Caco-2 (cell line): ENCODE measurements at regions not wholly inside any gene's neighbourhood (a gene's known extent, or its start where the extent isn't known, plus 50 kb on each side); places are given as distances from the start of the nearest gene placed in this dataset.

Experiments
- BruUV-seq: library from RNA; stranded (reverse); fragments of 400-500 nt; replicated peaks from 2 replicates; lab custom pipeline; 2021; lab: Mats Ljungman, UMichigan
- CTCF ChIA-PET: fragments of 300-600 bp; sonication (Branson Sonifier 250); formaldehyde crosslinking; loops from one replicate; lab custom pipeline; 2022; ENCODE audit warnings: antibody characterized with exemption; lab: Charles Lee
- POLR2A ChIA-PET: fragments of 300-600 bp; sonication (Branson Sonifier 250); formaldehyde crosslinking; loops from one replicate; lab custom pipeline; 2022; ENCODE audit warnings: antibody characterized with exemption; lab: Charles Lee
- DNase-seq, 2 experiments: peaks; one replicate each; pipeline versions ENCODE4 v3.0.0 to v3.0.0-alpha.2; 2020 to 2022
- H3K27me3 ChIP-seq: replicated peaks from 2 replicates; pipeline ENCODE4 v1.6.0; 2011; ENCODE audit warnings: low read length; ENCODE audit not compliant: control insufficient read depth, insufficient read depth
- H3K36me3 ChIP-seq: 2 replicates; pipeline ENCODE4 v1.5.1; 2011; ENCODE audit warnings: low read length; ENCODE audit not compliant: control insufficient read depth, insufficient read depth
- H3K4me1 ChIP-seq: fragments of 250-450 bp; sonication (Bioruptor Pico); 2 replicates; pipeline ENCODE4 v1.5.1; 2020; ENCODE audit warnings: mild to moderate bottlenecking
- H3K4me3 ChIP-seq: 2 replicates; pipeline ENCODE4 v1.5.1; 2011; ENCODE audit warnings: low read depth, mild to moderate bottlenecking, control low read depth, low read length
- H3K9me3 ChIP-seq: fragments of 250-450 bp; sonication (Bioruptor Pico); 2 replicates; pipeline ENCODE4 v1.5.1; 2020; ENCODE audit warnings: mild to moderate bottlenecking, moderate library complexity
- H3K27ac Mint-ChIP-seq: one replicate; pipeline ENCODE4 v1.8.0; 2022; ENCODE audit warnings: mixed read lengths; ENCODE audit not compliant: unreplicated experiment
- H3K27me3 Mint-ChIP-seq: one replicate; pipeline ENCODE4 v1.8.0; 2022; ENCODE audit warnings: mixed read lengths; ENCODE audit not compliant: insufficient read depth, unreplicated experiment
- H3K36me3 Mint-ChIP-seq: one replicate; pipeline ENCODE4 v1.8.0; 2022; ENCODE audit warnings: mild to moderate bottlenecking, mixed read lengths; ENCODE audit not compliant: insufficient read depth, unreplicated experiment
- H3K4me1 Mint-ChIP-seq: one replicate; pipeline ENCODE4 v1.8.0; 2022; ENCODE audit warnings: low read depth, mixed read lengths; ENCODE audit not compliant: unreplicated experiment
- H3K4me3 Mint-ChIP-seq: one replicate; pipeline ENCODE4 v1.8.0; 2022; ENCODE audit warnings: mild to moderate bottlenecking, moderate library complexity, mixed read lengths; ENCODE audit not compliant: unreplicated experiment
- H3K9me3 Mint-ChIP-seq: one replicate; pipeline ENCODE4 v1.8.0; 2022; ENCODE audit warnings: mixed read lengths; ENCODE audit not compliant: unreplicated experiment
- intact Hi-C: fragments of 100-400 bp; cut with micrococcal nuclease; formaldehyde crosslinking; loops from one replicate; pipeline ENCODE4 v1.10.0; 2022; ENCODE audit not compliant: unreplicated experiment
- TF ChIP-seq, protein P1 (sequence below), 2 experiments: fragments of 200-600 bp in 1 of 2; IDR thresholded peaks; 1 replicate in 1 of 2; 2 replicates in 1 of 2; pipeline versions ENCODE4 v1.5.1 to v1.8.0; 2011 to 2022; ENCODE audit warnings: antibody characterized with exemption in 1 of 2, control low read depth in 1 of 2, inconsistent platforms in 1 of 2, low read depth in 1 of 2, low read length in 1 of 2, mild to moderate bottlenecking in 1 of 2, moderate library complexity in 1 of 2; ENCODE audit not compliant: insufficient read depth in 1 of 2, severe bottlenecking in 1 of 2, unreplicated experiment in 1 of 2

DNA sequence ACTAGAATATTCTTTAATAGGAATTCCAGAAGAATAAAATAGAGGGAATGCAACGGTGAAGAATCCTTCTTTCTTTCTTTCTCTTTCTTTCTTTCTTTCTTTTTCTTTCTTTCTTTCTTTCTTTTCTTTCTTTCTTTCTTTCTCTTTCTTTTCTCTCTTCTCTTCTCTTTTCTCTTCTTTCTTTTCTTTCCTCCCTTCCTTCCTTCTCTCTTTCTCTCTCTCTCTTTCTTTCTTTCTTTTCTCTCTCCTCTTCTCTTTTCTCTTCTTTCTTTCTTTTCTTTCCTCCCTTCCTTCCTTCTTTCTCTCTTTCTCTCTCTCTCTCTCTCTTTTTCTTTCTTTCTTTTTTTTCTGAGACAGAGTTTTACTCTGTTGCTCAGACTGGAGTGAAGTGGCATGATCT lies 160.8 kb upstream of the PRICKLE1 start:
- peaks cover 1% of the 10 kb centered on the region for H3K4me1 Mint-ChIP-seq
- DNase-seq: no peak
- no peaks in the 10 kb centered on the region for H3K36me3 Mint-ChIP-seq
- POLR2A ChIA-PET: no interaction called here
- no peaks in the 10 kb centered on the region for H3K36me3 ChIP-seq
- TF ChIP-seq, protein P1, sequence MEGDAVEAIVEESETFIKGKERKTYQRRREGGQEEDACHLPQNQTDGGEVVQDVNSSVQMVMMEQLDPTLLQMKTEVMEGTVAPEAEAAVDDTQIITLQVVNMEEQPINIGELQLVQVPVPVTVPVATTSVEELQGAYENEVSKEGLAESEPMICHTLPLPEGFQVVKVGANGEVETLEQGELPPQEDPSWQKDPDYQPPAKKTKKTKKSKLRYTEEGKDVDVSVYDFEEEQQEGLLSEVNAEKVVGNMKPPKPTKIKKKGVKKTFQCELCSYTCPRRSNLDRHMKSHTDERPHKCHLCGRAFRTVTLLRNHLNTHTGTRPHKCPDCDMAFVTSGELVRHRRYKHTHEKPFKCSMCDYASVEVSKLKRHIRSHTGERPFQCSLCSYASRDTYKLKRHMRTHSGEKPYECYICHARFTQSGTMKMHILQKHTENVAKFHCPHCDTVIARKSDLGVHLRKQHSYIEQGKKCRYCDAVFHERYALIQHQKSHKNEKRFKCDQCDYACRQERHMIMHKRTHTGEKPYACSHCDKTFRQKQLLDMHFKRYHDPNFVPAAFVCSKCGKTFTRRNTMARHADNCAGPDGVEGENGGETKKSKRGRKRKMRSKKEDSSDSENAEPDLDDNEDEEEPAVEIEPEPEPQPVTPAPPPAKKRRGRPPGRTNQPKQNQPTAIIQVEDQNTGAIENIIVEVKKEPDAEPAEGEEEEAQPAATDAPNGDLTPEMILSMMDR (IDR thresholded peaks at IDR 0.05; ENCODE audit: insufficient read depth in 1 of 2, low read depth in 1 of 2, low read length in 1 of 2, severe bottlenecking in 1 of 2, unreplicated experiment in 1 of 2): no peak
- no peak overlapping the region for H3K4me3 Mint-ChIP-seq
- intact Hi-C loops: loop anchor here (10.0 kb wide), 1 partner anchor 156 kb away; no protein-coding TSS in a partner anchor
- no peak overlapping the region for H3K4me3 ChIP-seq
- H3K9me3 Mint-ChIP-seq: peaks cover 56% of the 10 kb centered on the region
- peaks cover 16% of the 10 kb centered on the region for H3K9me3 ChIP-seq
- H3K4me1 ChIP-seq: 0 out of 2 replicates have a peak, but pooled peaks cover 3% of the 10 kb centered on the region
- H3K27ac Mint-ChIP-seq: no peak overlapping the region
- BruUV-seq: no TSS peak
- CTCF ChIA-PET: no interaction called here
- no peaks in the 10 kb centered on the region for H3K27me3 ChIP-seq
- no peaks in the 10 kb centered on the region for H3K27me3 Mint-ChIP-seq

DNA sequence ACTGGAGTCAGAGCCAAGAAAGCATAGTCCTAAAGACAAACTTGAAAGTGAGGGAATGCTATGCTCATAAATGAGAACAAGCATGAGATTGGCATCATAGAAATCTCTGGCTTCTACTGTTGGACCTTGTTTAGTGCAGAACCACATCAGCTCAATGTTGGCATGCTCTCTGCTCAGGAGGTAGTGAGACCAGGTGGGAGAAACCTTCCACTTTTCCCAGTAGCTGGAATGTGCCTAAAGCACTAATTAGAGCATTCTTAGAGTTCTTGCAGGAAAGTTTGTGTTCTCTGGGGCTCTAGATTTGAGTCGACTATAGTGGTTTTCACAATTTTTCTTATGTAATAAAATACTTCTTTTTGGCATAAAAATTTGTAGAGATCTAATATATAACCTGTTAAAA lies 159.7 kb upstream of the PRICKLE1 start:
- H3K4me1 Mint-ChIP-seq: peaks cover 9% of the 10 kb centered on the region
- no peak overlapping the region for H3K27ac Mint-ChIP-seq
- no peak for DNase-seq
- Histone ChIP-seq H3K4me3 (no peak overlapping the region), H3K36me3 (no peaks in the 10 kb centered on the region), H3K4me1 (peaks cover 14% of the 10 kb centered on the region), H3K9me3 (peaks cover 16% of the 10 kb centered on the region), H3K27me3 (no peaks in the 10 kb centered on the region)
- ChIA-PET POLR2A (no interaction called here), CTCF (no interaction called here)
- TF ChIP-seq, protein P1 (IDR thresholded peaks at IDR 0.05; ENCODE audit: insufficient read depth in 1 of 2, low read depth in 1 of 2, low read length in 1 of 2, severe bottlenecking in 1 of 2, unreplicated experiment in 1 of 2): no peak
- no peaks in the 10 kb centered on the region for H3K36me3 Mint-ChIP-seq
- no peak overlapping the region for H3K4me3 Mint-ChIP-seq
- no peaks in the 10 kb centered on the region for H3K27me3 Mint-ChIP-seq
- peaks cover 65% of the 10 kb centered on the region for H3K9me3 Mint-ChIP-seq
- intact Hi-C loops: no loop called here
- no TSS peak for BruUV-seq

DNA sequence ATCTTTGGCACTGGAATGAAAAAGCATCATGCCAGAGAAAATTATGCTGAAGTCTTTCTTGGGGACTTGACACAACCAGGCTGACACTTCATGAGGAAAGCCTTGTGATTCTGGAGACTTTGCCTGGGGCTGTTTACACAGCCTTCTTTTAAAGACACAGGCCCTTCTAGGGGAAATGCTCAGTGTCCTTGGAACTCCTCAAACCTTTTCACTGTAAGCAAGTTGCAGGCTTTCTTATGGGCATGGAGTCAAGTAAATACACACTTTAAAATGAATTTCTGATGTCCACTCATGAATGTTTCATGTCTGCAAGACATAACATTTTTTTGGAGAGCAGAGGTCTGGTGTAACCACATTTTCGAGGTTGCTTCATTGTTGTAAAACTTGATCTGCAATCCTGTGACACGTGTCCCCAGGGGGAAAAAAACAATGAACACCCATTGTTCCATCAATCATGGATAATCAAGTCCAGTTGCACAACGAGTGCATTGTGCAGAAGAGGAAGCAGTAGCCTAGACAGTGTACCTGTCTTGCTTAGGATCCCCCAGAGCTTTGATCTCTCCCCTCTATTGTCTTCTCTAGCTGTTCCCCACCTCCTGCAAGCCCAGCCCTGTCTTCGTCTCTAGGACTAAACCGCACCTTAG lies 155.1 kb upstream of the PRICKLE1 start:
- Histone ChIP-seq H3K9me3 (peaks cover 13% of the 10 kb centered on the region), H3K27me3 (no peaks in the 10 kb centered on the region), H3K4me1 (peaks cover 19% of the 10 kb centered on the region), H3K4me3 (no peak overlapping the region), H3K36me3 (no peaks in the 10 kb centered on the region)
- ChIA-PET POLR2A (no interaction called here), CTCF (no interaction called here)
- Mint-ChIP-seq H3K4me3 (no peak overlapping the region), H3K9me3 (peaks cover 42% of the 10 kb centered on the region), H3K27ac (no peak overlapping the region), H3K4me1 (peaks cover 9% of the 10 kb centered on the region), H3K27me3 (no peaks in the 10 kb centered on the region), H3K36me3 (no peaks in the 10 kb centered on the region)
- DNase-seq: peak; percentile 43 to 64
- TF ChIP-seq, protein P1 (IDR thresholded peaks at IDR 0.05; ENCODE audit: insufficient read depth in 1 of 2, low read depth in 1 of 2, low read length in 1 of 2, severe bottlenecking in 1 of 2, unreplicated experiment in 1 of 2): no peak
- BruUV-seq: no TSS peak
- intact Hi-C loops: loop anchor here (1.0 kb wide), 1 partner anchor 13 kb away; no protein-coding TSS in a partner anchor
